ENCODE measurements at regions not wholly inside any gene's neighbourhood (a gene's known extent, or its start where the extent isn't known, plus 50 kb on each side); places are given as distances from the start of the nearest gene placed in this dataset.
"Not testable (repeated sequence)": the region's sequence is repeated elsewhere in the genome, so short reads cannot be mapped to it uniquely, and the experiment has no call there.

GRCh38 chr10:42475168-42476098, 162.9 kb downstream of the ZNF33B start:
- Mint-ChIP-seq H3K4me1 (ENCODE audit: low read depth) (no peaks in the 10 kb centered on the region), H3K4me3 (no peak overlapping the region), H3K27ac (no peak overlapping the region), H3K9me3 (peaks cover 24% of the 10 kb centered on the region), H3K36me3 (ENCODE audit: low read depth) (no peaks in the 10 kb centered on the region), H3K27me3 (ENCODE audit: low read depth) (peaks cover 3% of the 10 kb centered on the region)

DNA sequence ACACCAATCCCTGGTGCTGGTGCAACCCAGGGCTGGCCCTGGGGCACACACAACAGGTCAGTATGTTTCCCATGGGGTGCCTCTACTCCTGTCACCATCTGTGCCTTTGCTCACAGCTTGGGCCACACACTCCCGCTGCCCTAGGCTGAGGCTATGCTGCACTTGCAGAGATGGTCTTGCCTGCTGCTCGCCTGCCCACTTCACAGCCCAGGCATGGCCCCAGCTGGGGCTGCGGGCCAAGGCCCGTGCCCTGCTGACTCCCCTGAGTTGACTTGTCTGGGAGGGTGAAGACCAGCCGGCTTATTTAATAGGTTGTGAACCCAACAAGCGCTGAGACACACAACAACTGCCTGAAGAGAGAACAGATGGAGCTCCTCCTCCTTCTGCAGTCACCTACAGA, 184.1 kb downstream of the ZNF33B start:
- no peaks in the 10 kb centered on the region for H3K27me3 Mint-ChIP-seq (ENCODE audit: low read depth)
- H3K9me3 Mint-ChIP-seq = peaks cover 35% of the 10 kb centered on the region
- no peak overlapping the region for H3K27ac Mint-ChIP-seq
- H3K4me1 Mint-ChIP-seq (ENCODE audit: low read depth) = no peaks in the 10 kb centered on the region
- no peak overlapping the region for H3K4me3 Mint-ChIP-seq
- no peaks in the 10 kb centered on the region for H3K36me3 Mint-ChIP-seq (ENCODE audit: low read depth)

- Mint-ChIP-seq H3K9me3 (peaks cover 8% of the 10 kb centered on the region), H3K36me3 (ENCODE audit: low read depth) (no peaks in the 10 kb centered on the region), H3K27me3 (ENCODE audit: low read depth) (no peaks in the 10 kb centered on the region), H3K4me1 (ENCODE audit: low read depth) (no peaks in the 10 kb centered on the region), H3K4me3 (no peak overlapping the region), H3K27ac (no peak overlapping the region)
Measured at GRCh38 chr10:42431095-42431494, 207.3 kb downstream of the ZNF33B start.

DNA sequence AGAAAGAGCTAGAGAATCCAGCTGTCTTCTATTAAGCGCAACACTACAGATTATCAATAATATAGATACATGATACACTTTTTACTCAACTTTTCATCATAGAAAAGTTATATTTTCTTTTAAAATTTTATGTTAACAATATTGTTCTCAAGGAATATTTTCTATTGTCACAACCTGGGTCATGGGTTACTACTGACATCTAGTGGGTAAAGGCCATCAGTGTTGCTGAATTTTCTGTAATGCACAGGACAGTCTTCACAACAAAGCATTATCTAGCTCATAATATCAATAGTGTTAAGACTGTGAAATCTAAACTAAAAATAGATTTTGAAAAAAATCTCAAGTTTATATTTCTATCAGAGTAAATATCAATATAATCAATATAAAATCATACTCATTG, 209.8 kb downstream of the ZNF33B start:
- no peak overlapping the region for H3K4me3 Mint-ChIP-seq
- no peaks in the 10 kb centered on the region for H3K4me1 Mint-ChIP-seq (ENCODE audit: low read depth)
- H3K36me3 Mint-ChIP-seq (ENCODE audit: low read depth) = no peaks in the 10 kb centered on the region
- no peaks in the 10 kb centered on the region for H3K27me3 Mint-ChIP-seq (ENCODE audit: low read depth)
- H3K9me3 Mint-ChIP-seq = peaks cover 6% of the 10 kb centered on the region
- no peak overlapping the region for H3K27ac Mint-ChIP-seq

- Mint-ChIP-seq H3K27me3 (ENCODE audit: low read depth) (no peaks in the 10 kb centered on the region), H3K27ac (no peak overlapping the region), H3K9me3 (peaks cover 15% of the 10 kb centered on the region), H3K4me3 (no peak overlapping the region), H3K36me3 (ENCODE audit: low read depth) (no peaks in the 10 kb centered on the region), H3K4me1 (ENCODE audit: low read depth) (no peaks in the 10 kb centered on the region)
Measured at GRCh38 chr10:42422911-42423310, 215.5 kb downstream of the ZNF33B start.

DNA sequence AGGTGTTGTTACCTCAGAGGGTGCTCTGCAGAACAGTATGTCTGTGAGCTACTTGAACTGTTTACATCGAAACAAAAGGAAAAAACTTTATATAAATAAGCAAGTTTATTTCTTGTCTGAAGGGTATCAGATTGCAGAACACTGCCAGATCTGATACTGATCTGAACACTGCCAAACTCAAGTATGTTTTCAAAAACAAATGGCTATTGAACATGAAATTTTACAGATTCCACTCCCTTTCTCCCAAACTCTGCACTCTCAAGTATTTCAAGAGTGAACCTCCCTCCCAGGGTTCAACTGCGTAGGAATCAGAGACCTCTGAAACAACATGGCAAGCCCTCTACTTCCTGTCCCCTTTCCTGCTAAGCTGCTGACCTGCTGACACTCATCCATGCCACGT, 216.6 kb downstream of the ZNF33B start:
- Mint-ChIP-seq H3K36me3 (ENCODE audit: low read depth) (no peaks in the 10 kb centered on the region), H3K4me3 (no peak overlapping the region), H3K27me3 (ENCODE audit: low read depth) (no peaks in the 10 kb centered on the region), H3K27ac (no peak overlapping the region), H3K9me3 (peaks cover 15% of the 10 kb centered on the region), H3K4me1 (ENCODE audit: low read depth) (no peaks in the 10 kb centered on the region)

DNA sequence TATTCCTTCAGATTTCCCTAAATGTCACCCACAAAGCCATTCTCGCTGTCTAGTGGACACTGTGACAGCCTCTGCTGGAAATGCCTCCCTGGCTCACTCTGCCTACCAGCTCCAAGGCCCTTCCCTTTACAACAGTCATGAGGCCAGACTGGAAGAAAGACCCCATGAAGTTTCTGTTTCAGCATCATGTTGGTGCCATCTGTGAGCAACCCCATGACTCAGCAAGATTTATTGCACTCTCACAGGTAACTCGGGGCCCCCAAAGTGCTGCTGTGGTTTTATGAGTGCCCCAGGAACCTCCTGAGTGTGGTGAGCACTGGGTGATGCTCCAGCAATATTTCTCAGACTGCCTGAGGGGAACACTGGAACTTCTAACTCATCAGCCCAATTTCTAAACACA, 218.6 kb downstream of the ZNF33B start:
- no peaks in the 10 kb centered on the region for H3K4me1 Mint-ChIP-seq (ENCODE audit: low read depth)
- no peak overlapping the region for H3K4me3 Mint-ChIP-seq
- no peak overlapping the region for H3K27ac Mint-ChIP-seq
- peaks cover 15% of the 10 kb centered on the region for H3K9me3 Mint-ChIP-seq
- no peaks in the 10 kb centered on the region for H3K36me3 Mint-ChIP-seq (ENCODE audit: low read depth)
- H3K27me3 Mint-ChIP-seq (ENCODE audit: low read depth) = no peaks in the 10 kb centered on the region

DNA sequence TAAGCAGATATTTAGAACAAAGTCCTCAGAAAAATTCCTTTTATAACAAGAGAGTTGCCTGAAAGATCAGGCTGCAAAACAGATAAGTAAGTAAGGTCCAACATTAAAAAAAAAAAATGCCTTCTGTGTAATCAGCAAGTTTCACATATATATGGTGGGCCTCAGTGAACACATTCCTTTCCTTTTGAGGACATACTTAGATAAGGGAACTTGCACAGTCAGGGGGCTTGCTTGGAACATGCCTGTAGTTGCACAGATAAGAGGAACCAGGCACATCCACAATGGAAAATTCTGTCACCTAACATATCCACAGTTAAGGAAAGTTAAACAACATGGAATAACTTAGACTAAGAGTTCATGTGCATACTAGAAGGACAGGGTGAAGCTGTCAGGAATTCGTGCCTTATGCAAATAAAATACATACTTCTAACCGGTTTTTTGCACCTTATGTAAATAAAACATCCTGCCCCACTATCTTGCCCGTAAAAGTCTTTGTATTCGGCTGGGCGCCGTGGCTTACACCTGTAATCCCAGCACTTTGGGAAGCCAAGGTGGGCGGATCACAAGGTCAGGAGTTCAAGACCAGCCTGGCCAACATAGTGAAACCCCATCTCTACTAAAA, 257.3 kb downstream of the ZNF33B start:
- peaks cover 54% of the 10 kb centered on the region for H3K9me3 Mint-ChIP-seq
- no peak overlapping the region for H3K27ac Mint-ChIP-seq
- no peaks in the 10 kb centered on the region for H3K4me1 Mint-ChIP-seq (ENCODE audit: low read depth)
- no peaks in the 10 kb centered on the region for H3K27me3 Mint-ChIP-seq (ENCODE audit: low read depth)
- H3K36me3 Mint-ChIP-seq (ENCODE audit: low read depth) = no peaks in the 10 kb centered on the region
- no peak overlapping the region for H3K4me3 Mint-ChIP-seq

DNA sequence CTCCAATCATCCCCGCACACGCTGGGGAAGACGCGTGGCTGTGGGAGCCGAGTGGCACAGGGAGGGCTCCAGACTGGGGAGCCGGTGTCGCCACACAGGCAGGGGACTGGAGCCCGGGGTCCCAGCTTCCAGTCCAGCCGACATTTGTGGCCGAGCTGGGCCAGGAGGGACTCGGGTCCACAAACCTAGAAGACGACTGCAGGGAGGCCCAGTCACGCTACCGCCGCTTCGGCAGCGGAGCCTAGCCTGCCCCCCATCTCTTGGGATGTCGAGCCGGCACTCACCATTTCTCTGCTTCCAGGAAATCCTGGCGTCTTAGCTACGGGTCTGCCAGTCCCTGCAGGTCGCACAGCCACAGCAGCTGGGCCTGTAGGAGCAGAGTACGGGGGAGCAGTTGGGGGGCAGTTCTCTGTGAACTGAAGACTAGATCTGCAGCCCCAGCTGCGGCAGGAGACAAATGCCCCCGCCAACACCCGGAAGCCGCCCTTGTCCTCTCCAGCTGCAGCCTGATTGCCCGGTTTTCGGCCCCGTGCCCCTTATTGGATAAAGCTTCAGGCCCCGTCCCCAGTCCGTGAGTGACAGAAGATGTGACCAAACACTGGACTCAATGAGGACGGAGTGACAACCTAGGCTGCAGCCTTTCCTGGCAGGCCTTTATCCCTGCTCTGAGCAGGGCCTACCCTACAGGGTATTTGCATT, 270.7 kb downstream of the ZNF33B start:
- no peaks in the 10 kb centered on the region for H3K4me1 Mint-ChIP-seq (ENCODE audit: low read depth)
- H3K27ac Mint-ChIP-seq = no peak overlapping the region
- no peaks in the 10 kb centered on the region for H3K27me3 Mint-ChIP-seq (ENCODE audit: low read depth)
- H3K4me3 Mint-ChIP-seq = no peak overlapping the region
- H3K9me3 Mint-ChIP-seq = peaks cover 56% of the 10 kb centered on the region
- H3K36me3 Mint-ChIP-seq (ENCODE audit: low read depth) = peaks cover 3% of the 10 kb centered on the region

DNA sequence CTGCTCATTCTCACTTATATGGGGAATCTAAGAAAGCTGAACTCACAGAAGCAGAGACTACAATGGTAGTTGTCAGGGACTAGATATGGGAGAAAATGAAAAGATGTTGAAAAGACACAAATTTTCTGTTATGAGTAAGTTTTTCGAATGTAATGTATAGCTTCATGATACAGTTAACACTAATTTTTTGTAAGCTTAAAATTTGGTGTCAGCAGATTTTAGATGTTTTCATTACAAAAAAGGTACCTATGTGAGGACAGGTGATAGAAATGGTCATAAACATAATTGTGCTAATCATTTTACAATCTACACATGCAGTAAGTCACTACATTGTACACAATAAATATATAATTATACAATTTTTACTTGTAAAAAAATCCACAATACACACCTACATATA, 286.6 kb downstream of the ZNF33B start:
- no peaks in the 10 kb centered on the region for H3K4me1 Mint-ChIP-seq (ENCODE audit: low read depth)
- H3K4me3 Mint-ChIP-seq = no peak overlapping the region
- no peak overlapping the region for H3K27ac Mint-ChIP-seq
- H3K27me3 Mint-ChIP-seq (ENCODE audit: low read depth) = no peaks in the 10 kb centered on the region
- H3K36me3 Mint-ChIP-seq (ENCODE audit: low read depth) = no peaks in the 10 kb centered on the region
- H3K9me3 Mint-ChIP-seq = peaks cover 28% of the 10 kb centered on the region

DNA sequence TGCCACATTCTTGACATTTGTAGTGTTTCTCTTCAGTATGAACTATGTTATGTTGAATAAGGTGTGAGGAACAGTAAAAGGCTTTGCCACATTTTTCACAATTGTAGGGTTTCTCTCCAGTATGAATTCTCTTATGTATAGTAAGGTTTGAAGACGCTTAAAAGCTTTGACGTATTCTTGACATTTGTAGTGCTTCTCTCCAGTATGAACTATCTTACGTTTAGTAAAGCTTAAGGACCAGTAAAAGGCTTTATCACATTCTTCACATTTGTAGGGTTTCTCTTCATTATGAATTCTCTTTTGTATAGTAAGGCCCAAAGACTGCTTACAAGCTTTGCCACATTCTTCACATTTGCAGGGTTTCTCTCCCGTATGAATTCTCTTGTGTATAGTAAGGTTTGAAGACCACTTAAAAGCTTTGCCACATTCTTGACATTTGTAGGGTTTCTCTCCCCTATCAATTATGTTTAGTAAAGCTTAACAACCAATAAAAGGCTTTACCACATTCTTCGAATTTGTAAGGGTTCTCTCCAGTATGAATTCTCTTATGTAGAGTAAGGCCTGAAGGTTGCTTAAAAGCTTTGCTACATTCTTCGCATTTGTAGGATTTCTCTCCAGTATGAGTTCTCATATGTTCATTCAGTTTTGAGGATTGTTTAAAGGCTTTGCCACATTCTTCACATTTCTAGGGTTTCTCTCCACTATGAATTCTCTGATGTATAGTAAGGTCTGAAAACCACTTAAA, 301.6 kb downstream of the ZNF33B start:
- not testable (repeated sequence) for H3K4me3 Mint-ChIP-seq; H3K4me1 Mint-ChIP-seq (ENCODE audit: low read depth); H3K36me3 Mint-ChIP-seq (ENCODE audit: low read depth)

GRCh38 chr10:42335653-42336296, 302.6 kb downstream of the ZNF33B start:
- H3K9me3 Mint-ChIP-seq = peaks cover 60% of the 10 kb centered on the region
- H3K4me3 Mint-ChIP-seq; H3K4me1 Mint-ChIP-seq (ENCODE audit: low read depth); H3K27me3 Mint-ChIP-seq (ENCODE audit: low read depth); H3K36me3 Mint-ChIP-seq (ENCODE audit: low read depth); H3K27ac Mint-ChIP-seq: not testable (repeated sequence)

More for the DNA sequence above, 301.6 kb downstream of the ZNF33B start:
- peaks cover 60% of the 10 kb centered on the region for H3K9me3 Mint-ChIP-seq
- H3K27ac Mint-ChIP-seq; H3K27me3 Mint-ChIP-seq (ENCODE audit: low read depth): not testable (repeated sequence)

- peaks cover 96% of the 10 kb centered on the region for H3K9me3 Mint-ChIP-seq
- H3K36me3 Mint-ChIP-seq (ENCODE audit: low read depth) = peaks cover 62% of the 10 kb centered on the region
Measured at GRCh38 chr10:42304341-42304740, 334.0 kb downstream of the ZNF33B start.

DNA sequence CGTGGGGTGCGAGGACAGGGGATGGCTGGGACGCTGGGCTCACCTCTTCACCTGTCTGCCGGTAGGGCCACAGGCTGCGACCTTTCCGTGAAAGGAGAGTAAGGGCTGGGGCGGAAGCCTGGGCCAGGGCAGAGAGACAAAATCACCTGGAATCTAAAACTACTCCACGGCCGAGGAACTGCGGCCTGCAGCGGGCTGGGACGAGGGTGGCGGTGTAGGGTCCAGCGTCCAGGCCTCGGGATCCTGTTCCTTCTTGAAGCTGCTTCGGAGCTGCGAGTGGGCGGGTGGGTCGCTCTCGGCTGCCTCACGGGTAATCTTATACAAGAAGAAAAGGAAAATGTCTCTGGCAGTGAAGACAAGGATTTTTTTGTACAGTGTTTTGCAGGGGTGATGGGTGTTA, 356.5 kb downstream of the ZNF33B start:
- not testable (repeated sequence) for H3K4me1 Mint-ChIP-seq (ENCODE audit: low read depth); H3K4me3 Mint-ChIP-seq; H3K36me3 Mint-ChIP-seq (ENCODE audit: low read depth); H3K27ac Mint-ChIP-seq; H3K27me3 Mint-ChIP-seq (ENCODE audit: low read depth)
- peaks cover 17% of the 10 kb centered on the region for H3K9me3 Mint-ChIP-seq

More at GRCh38 chr10:42304341-42304740, 334.0 kb downstream of the ZNF33B start:
- no peaks in the 10 kb centered on the region for H3K4me1 Mint-ChIP-seq (ENCODE audit: low read depth)
- no peak overlapping the region for H3K27ac Mint-ChIP-seq
- no peaks in the 10 kb centered on the region for H3K27me3 Mint-ChIP-seq (ENCODE audit: low read depth)
- no peak overlapping the region for H3K4me3 Mint-ChIP-seq
